A204.1 (cell line): ENCODE measurements at regions not wholly inside any gene's neighbourhood (a gene's known extent, or its start where the extent isn't known, plus 50 kb on each side); places are given as distances from the start of the nearest gene placed in this dataset.
"Not testable (repeated sequence)": the region's sequence is repeated elsewhere in the genome, so short reads cannot be mapped to it uniquely, and the experiment has no call there.

Experiments
- FAIRE-seq: peaks from 2 replicates; lab custom pipeline; 2012; peaks lifted over from hg19 to GRCh38; lab: Jason Lieb, UNC

DNA sequence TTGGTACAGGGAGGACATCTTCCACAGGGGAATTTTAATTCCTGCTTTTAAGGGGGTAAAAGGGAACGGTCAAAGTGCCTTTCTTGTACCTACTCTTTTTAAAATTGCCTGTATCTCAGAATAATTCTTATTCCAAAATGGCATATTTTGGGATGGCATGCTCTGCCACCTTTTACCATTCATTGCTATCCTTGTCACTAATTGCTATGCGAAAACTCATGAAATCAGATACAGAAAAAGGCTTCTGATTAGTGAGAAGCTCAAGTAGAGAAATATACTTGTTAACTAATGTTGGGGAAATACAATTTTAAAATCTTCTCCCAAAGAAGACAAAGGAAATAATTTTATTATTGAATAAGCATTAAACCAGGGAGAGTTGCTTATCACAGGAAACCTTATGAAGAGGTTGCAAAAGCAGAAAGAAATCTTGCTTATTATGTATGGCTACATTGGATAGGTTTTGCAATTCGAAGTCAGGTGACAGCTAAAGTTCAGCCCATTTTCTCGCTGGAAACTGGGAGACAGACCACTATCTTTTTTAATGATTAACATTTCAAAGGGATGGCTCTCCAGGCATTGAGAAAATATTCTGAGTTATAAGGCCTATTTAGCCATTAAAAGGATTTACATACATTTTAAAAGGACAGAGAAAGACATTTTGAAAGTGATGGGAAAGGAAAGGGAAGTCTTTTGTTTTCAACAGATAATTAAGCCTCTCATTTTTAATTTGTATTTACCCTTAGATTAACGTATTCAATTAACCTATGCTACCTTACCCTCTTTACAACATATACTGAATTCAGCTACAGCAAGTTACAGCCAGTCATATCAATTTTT is 110.3 kb upstream of the PRSS16 start:
- no peak for FAIRE-seq

DNA sequence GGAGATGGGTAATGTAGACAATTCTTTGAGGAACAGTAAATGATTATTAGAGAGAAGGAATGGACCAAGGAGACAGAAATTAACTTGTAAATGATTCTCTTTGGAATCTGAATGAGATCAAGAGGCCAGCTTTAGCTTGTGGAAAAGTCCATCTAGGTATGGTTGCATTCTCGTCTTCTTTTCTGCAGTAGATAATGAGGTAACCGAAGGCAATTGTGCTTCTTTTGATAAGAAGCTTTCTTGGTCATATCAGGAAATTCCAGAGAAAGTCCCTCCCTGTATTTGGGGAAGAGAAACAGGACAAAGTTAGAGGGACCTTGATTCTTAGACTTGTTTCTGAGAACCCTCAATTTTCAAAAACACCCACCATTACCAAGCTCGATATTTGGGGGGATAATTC is 109.1 kb upstream of the PRSS16 start:
- FAIRE-seq, result no peak

DNA sequence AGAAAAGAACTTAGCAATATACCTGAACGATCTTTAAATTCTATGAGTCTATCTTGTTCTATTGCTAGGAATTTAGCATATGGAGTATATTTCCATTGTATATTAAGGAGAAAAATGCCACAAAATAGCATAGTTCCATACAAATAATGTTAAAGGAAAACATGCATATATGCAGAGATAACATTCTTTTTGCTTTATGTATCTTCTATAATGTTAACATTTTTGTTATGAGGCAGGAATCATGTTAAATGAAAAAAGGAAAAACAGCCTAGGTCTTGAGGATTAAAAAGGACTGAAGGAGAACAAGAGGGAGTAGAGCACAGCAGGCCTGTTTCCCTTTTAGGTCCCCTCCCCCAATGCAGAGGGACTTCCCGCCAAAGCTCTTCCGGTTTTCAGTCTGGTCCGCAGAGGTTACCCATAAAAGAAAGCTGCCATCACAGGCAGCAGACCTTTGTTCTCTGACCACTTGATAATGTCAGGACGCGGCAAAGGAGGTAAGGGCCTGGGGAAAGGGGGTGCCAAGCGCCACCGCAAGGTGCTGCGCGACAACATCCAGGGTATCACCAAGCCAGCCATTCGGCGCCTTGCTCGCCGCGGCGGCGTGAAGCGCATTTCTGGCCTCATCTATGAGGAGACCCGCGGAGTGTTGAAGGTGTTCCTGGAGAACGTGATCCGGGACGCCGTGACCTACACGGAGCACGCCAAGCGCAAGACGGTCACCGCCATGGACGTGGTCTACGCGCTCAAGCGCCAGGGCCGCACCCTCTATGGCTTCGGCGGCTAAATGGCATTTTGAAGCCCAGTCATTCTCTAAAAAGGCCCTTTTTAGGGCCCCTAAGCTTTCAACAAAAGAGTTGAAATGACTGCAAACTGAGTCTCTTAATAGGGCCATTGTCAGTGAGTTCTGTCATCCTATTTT is 108.4 kb upstream of the PRSS16 start:
- FAIRE-seq, result peak; percentile 21

DNA sequence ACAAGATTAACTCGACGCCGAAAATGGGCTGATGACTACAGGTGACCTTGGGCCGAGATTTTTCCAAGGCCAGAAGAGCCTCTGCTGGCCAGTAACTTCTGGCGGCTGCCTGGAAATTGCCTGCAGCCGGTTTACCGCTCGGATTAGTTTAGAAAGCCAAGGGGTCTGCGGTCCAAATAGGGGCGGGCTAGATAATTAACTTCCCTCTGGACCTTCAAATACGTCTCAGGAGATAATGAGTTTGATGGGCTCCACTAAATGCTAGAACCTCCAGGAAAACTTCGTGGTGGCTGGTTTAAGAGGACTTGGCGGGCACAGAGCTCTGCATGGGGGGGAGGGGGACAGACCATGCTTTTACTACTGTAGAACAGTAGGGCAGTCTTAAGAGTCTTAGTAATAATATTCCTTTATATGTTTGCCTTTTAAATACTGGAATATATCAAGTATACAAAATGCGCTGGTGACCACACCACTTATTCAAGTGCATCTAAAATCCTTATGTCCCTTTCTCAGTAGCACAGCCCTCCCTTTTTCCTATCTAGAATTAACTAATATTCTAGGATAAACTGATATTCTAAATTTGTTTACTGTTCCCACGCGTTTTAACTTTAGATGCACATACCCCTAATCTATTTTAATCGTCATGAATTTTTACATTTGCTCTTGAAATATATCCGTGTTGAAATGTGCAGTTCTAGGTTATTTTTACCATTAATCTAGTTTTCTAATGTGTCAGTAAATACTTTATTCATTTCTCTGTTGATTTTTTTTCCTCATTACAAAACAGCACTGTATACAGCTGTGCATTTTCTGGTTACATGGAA is 107.5 kb upstream of the PRSS16 start:
- no peak for FAIRE-seq

DNA sequence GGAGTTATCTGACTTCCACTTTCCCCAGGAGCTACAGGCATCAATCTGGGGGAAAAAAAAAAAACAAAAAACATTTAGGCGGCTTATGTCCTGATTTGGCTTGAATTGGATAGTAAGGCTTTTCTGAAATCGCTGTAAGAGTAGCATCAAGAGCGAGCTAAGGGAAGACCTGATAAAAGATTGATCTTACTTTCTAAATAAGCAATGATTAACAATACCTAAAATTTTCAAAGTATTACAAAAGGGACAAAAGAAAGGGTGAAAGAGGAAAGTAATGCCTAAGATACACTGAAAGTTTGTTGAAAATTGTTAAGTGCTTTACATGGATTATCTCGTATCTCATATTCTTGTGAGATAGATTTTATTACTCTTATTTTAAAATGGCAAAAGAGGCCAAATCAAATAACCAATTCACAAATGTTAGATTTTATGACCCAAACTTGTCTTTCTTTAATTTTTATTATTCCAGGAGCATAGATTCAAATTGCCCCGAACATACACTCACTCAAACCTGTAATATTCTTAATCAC is 106.4 kb upstream of the PRSS16 start:
- no peak for FAIRE-seq

DNA sequence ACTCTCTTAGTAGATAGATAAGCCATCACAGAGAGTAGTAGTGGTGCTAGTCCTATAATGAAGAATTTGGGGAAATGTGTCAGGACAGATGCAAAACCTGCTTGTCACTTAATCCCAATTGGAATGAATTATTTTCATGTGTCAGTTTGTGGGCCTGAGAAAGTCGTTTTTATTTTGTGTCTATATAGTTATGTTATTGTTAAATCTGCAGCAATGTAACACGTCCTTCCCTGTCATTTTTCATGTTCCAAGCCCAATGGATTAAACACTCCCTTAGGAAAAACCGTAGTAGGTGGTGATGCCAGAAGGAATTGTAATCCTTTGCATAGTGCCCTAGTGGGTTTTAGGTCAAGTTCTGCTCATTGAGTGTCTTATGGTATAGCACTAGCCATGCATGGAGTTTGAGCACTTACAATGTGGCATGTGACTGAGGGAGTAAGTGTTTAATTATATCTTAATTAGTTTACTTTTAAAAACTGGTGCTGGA is 105.9 kb upstream of the PRSS16 start:
- FAIRE-seq, result no peak

DNA sequence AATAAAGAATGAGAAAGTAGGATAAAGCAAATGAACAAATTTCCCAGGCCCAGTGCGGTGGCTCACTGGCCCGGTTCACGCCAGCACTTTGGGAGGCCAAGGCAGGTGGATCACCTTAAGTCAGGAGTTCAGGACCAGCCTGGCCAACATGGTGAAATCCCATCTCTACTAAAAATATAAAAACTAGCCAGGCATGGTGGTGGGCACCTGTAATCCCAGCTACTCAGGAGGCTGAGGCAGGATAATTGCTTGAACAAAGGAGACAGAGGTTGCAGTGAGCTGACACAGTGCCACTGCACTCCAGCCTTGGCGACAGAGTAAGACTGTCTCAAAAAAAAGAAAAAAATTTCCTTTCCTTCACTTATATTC is 104.5 kb upstream of the PRSS16 start:
- FAIRE-seq, result not testable (repeated sequence)

DNA sequence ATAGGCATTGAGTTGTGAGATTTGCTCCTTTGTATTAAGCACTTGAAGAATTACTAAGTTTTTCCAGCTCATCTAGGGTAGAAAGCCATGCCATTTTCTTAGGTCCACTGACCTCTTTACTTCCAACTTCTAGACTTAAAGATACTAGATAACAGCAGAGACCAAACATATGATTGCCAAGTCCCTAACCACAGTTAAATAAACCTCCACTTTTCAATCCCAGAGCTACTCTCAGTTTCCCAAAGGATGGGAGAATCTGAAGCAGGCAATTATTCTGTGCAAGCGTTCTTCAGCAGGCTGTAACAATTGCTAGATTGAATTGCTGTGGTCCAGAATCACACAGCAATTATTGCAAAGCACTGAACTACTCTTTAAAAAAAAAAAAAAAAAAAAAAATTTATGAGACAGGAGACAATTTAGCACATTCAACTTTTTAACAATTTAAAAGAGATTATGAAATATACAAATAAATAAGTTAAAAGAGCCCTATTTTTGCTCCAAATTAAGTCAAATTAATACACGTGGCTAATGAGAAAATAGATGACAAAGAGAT is 104.0 kb upstream of the PRSS16 start:
- FAIRE-seq, result no peak

DNA sequence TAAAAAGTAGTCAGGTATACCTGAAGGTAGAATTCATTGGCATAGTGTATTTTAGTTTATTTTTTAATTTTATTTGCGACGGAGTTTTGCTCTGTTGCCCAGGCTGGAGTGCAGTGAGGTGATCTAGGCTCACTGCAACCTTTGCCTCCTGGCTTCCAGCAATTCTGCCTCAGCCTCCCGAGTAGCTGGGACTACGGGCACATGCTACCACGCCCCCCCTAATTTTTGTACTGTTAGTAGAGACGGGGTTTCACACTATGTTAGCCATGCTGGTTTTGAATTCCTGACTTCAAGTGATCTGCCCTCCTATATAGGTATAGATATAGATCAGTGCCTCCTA is 102.8 kb upstream of the PRSS16 start:
- no peak for FAIRE-seq

DNA sequence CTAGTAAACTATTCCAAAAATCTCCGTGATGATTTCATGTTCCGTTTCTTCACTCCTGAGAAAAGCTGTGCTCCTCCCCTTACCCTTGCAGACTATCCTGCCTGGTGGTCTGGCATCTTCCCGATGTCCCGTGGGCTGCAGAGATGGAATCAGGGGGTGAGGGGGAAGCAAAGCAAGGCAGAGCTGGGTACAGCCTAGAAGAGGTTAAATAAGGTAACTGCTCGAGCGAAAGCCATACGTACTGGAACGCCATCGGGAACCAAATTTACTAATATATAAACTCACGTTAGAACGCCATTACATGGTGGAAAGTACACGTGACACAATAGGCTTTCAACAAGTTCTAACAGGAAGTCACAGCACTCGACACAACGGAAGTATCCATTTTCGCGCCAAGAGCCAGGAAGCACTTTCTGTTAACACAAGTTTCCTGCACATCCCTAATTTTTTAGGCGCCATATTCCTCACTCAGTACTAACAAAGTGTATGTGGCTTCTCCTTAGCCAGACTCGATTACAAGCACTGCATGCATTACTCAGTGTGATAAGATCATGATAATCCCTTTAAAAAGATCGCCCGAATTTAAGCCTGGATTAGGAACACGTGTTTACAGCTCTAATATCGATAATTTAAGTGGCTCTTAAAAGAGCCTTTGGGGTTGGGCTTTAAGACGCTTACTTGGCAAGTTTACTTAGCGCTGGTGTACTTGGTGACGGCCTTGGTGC is 101.6 kb upstream of the PRSS16 start:
- no peak for FAIRE-seq

DNA sequence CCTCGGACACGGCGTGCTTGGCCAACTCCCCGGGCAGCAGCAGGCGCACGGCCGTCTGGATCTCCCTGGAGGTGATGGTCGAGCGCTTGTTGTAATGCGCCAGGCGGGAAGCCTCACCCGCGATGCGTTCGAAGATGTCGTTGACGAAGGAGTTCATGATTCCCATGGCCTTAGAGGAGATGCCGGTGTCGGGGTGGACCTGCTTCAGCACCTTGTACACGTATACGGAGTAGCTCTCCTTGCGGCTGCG is 101.1 kb upstream of the PRSS16 start:
- not testable (repeated sequence) for FAIRE-seq

DNA sequence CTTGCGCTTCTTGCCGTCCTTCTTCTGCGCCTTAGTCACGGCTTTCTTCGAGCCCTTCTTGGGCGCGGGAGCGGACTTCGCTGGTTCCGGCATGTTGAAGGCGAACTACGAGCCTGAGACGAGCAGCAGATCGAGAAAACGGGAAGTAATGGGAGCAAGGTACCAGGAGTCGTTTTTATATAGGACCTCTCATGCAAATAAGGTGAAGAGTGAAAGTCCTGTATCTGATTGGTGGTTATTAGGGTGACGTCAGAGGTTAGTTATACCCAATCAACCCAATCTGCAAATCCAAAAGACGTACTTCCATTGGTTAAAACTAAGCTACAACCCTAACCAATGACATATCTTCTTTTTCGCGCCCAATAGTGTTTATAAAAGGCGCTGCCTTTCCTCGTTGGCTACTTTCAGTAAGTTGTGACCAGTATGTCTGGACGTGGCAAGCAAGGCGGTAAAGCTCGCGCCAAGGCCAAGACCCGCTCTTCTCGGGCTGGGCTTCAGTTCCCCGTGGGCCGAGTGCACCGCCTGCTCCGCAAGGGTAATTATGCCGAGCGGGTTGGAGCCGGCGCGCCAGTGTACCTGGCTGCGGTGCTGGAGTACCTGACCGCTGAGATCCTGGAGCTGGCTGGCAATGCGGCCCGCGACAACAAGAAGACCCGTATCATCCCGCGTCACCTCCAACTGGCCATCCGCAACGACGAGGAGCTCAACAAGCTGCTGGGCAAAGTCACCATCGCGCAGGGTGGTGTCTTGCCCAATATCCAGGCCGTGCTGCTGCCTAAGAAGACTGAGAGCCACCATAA is 100.6 kb upstream of the PRSS16 start:
- FAIRE-seq, result peak; percentile 99

DNA sequence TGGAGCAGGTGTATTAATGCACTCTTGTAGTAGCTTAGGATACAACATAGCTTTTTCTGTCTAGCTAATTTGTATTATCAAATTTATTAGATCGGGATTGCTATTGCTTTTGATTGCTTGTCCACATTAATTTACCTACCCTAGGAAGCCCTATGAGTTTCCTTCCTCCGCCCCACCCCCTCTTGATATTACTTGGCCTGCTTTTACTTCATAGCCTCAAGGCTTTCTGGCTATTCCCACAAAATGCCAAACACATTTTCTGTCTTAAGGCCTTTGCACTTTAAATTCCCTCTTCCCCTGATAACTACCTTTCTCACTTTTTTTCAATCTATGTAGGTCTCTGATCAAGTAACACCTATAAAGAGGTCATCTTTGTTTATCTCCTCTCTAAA is 99.1 kb upstream of the PRSS16 start:
- FAIRE-seq, result no peak

DNA sequence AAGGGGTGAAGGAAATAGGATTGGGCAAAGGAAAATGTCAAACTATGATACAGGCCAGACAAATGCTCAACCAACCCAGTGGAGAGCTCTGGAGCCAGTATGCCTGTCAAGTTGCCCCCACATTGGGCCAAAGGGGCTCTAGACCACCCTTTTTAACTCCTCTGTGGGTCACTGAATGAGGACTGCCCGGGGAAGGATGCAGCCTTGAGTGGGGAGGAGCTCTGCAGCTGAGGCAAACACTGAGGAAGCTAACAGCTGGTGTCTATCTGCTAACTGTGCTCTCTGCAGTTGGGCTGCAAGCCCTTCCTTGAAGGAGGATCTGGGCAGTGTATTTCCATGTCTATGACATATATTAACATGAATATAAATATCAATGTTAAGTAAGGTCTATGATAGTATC is 98.4 kb upstream of the PRSS16 start:
- no peak for FAIRE-seq

DNA sequence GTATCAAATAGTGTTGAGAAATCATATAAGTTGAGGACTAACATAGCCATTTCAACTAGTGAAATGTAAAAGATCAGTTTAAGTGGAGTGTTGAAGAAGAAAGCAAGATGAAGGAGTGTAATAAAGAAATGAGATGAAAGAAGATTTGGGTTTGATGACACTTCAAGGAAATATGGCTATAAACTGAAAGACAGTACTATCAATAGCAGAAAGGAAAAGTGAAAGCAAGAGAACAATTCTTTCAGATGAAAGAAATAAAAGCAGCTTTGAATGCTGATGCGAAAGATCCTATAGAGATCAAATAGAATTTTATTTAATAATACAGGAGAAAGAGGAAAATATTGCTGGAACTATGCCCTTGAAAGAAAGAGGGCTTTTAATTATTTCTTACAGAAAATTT is 92.8 kb upstream of the PRSS16 start:
- FAIRE-seq, result no peak

DNA sequence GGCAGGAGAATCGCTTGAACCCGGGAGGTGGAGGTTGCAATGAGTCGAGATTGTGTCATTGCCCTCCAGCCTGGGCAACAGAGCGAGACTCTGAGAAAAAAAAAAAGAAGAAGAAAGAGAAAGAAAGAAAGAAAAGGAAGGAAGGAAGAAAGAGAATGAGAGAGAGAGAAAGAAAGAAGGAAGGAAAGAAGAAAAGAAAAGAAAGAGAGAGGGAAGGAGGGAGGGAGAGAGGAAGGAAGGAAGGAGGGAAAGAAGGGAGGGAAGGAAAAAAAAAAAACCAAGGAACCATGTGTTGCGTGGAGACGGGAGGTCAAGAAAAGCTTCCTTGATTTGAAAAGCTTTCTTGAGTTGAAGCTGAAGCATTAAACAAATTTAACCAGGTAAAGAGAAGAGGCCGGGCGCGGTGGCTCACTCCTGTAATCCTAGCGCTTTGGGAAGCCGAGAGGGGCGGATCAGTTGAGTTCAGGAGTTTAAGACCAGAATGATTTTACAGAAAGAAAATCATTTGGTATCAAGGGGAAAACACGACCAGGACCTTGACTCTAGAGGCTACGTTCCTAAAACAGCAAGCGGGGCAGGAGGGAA is 90.5 kb upstream of the PRSS16 start:
- FAIRE-seq, result no peak

DNA sequence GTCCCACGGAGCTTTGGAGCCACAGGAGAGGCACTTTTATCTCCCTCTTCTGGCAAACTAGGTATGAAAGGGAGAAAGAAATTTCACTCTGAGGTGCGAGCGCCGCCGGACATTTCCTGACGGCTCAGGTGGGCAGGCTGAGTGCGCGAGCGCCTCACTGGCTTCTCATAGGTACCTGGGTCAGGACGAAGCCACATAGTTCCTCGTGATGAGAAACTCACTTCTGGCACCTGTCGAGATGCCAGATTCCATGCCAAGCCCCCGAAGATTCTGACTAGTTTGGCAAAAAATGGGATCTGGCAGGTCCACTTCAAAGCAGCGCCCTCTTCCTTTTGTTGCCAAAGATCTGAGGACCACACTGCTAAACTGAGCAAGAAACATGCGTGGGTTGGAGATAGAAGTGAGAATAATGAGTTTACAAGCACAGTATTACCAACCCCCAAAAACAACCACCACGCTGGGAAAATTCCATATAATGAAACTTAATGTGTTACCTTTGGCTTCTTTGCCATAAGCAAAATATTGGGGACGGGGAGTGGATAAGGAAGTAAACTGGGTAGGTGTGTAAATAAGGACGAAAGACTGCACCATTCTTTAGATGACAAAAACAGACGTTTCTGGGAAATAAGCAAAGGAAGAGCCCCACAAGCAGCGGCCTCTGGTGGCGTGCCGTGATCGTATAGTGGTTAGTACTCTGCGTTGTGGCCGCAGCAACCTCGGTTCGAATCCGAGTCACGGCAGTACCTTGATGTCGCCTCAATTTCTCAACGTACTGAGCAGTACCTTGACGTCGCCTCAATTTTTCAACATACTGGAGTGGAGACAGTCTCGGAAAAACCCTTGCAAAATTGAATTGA is 89.8 kb upstream of the PRSS16 start:
- FAIRE-seq, result no peak

DNA sequence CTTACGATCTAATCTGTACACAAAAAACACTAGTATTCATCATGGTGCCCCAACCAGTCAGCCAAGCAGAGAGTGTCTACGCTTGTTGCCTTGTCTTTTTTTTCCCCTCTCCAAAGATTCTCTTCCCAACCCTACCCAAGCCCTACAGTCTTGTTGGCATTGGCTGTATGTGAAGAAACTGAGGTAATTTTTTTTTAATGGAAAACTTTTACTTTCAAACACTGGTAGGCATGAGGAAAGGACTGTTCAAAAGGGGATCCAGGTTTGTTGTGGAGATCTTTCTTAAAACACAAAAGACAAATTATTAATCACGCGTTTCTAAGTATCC is 89.2 kb upstream of the PRSS16 start:
- FAIRE-seq, result no peak

DNA sequence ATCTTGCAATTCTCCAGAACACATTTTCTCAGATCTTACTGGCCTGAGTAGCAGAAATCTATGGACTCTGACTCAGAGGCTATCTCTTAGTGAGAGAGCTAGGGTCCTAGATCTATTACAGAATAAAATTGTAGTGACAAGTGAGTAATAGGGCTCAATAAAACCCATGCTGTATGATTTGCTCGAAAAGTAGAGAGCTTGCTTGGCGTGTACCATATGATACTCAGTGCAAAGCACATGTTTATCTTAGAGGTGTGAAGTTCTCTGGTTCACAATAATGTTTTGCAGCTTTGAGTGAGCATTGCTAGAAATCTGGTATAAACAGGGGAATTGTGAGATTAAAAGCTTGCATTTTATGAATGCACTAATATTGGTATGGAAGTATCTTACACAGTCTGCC is 87.8 kb upstream of the PRSS16 start:
- FAIRE-seq, result no peak

DNA sequence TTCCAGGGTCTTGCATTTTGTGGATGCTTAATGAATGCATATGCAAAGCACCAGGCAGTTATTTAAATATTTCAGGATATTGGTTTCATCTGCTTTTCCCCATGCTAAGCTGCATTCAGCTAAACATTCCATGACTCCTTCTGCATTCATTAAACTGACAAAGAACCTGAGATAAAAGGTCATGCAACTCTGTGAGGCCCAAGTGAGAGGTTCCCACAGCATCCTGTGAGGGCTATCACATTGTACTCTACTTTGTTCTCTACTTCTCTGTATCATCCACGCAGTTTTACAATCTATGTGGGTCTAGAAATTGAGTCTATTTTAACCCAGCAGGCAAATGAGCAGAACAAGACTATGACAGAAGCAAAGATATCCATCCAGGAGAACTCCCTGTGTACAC is 86.4 kb upstream of the PRSS16 start:
- FAIRE-seq, result no peak
